Adrenal gland (tissue), 9 donors: ENCODE measurements at regions not wholly inside any gene's neighbourhood (a gene's known extent, or its start where the extent isn't known, plus 50 kb on each side); places are given as distances from the start of the nearest gene placed in this dataset.

Source experiments
- DNase-seq, 7 donors: peaks; one replicate each; pipeline ENCODE4 v3.0.0-alpha.2; 2019 to 2020
- H3K27ac ChIP-seq, 5 donors: fragments of 200-600 bp; sonication (generic) in 4 of 5; 1 replicate in 3 of 5; 2 replicates in 2 of 5; pipeline versions ENCODE4 v1.5.1 to v1.8.0; 2016 to 2020; ENCODE audit warnings: mild to moderate bottlenecking in 1 of 5
- H3K27me3 ChIP-seq: fragments of 200-600 bp; 2 replicates; pipeline ENCODE4 v1.8.0; 2021
- H3K36me3 ChIP-seq, 2 donors: fragments of 200-600 bp; replicated peaks in 1 of 2; 1 replicate in 1 of 2; 2 replicates in 1 of 2; pipeline versions ENCODE4 v1.5.1 to v1.8.0; 2018 to 2022
- H3K4me1 ChIP-seq, 2 donors: fragments of 200-600 bp; replicated peaks in 1 of 2; 1 replicate in 1 of 2; 2 replicates in 1 of 2; pipeline versions ENCODE4 v1.5.1 to v1.8.0; 2018 to 2021
- H3K4me3 ChIP-seq, 4 donors: fragments of 200-600 bp; sonication (generic) in 3 of 4; one replicate each; pipeline ENCODE4 v1.5.1; 2016 to 2018
- H3K9me3 ChIP-seq, 3 donors: fragments of 200-600 bp; sonication (generic) in 1 of 3; replicated peaks in 1 of 3; 1 replicate in 2 of 3; 2 replicates in 1 of 3; pipeline versions ENCODE4 v1.5.1 to v1.8.0; 2016 to 2021
- CTCF ChIP-seq, 6 experiments: fragments of 450-650 bp in 4 of 6; fragments of 200-600 bp in 2 of 6; sonication (generic) in 1 of 6; IDR thresholded peaks; 1 replicate in 5 of 6; 2 replicates in 1 of 6; pipeline versions ENCODE4 v1.5.1 to v1.8.0; 2016 to 2021; ENCODE audit warnings: antibody characterized with exemption in 6 of 6, mild to moderate bottlenecking in 2 of 6, moderate library complexity in 1 of 6
- POLR2A ChIP-seq, 2 donors: fragments of 450-650 bp; IDR thresholded peaks; one replicate each; pipeline ENCODE4 v1.6.1; 2017; ENCODE audit warnings: antibody characterized with exemption in 2 of 2, mild to moderate bottlenecking in 2 of 2, moderate library complexity in 1 of 2
- WGBS, 4 donors: extraction: QIAGEN DNeasy Blood & Tissue Kit in 2 of 4; methylation state at CpG; one replicate each; pipeline versions ENCODE4 v1.1.5 to v1.1.7; 2013 to 2017; 5-methylcytosine and 5-hydroxymethylcytosine counted together
- intact Hi-C, 2 donors: fragments of 100-400 bp; cut with DNase I; formaldehyde crosslinking; loops; one replicate each; pipeline versions ENCODE4 v1.14.1 to v1.15.0; 2022 to 2023
- donor health status: healthy with polysubstance abuse.
- donor health status: Bipolar disorder and iron deficiency.
- donor health status: DM: yes; HTN: yes; CAD: no.
- donor health status: DM: no; HTN: no; CAD: no.
- donor health status: DM: no; HTN: no; CAD: no.

GRCh38 chr4:160592258-160592657 lies 1489.4 kb downstream of the RAPGEF2 start:
- WGBS, 4 donors, result 43 to 53% (median 47%) methylated on average over 4 of the region's 4 CpGs
- intact Hi-C loops, result no loop called here

GRCh38 chr4:160595646-160596045 lies 1492.8 kb downstream of the RAPGEF2 start:
- Histone ChIP-seq H3K27me3 (no peaks in the 10 kb centered on the region), H3K27ac (no peak overlapping the region), H3K4me3 (no peak overlapping the region), H3K36me3 (no peaks in the 10 kb centered on the region), H3K4me1 (no peaks in the 10 kb centered on the region), H3K9me3 (no peaks in the 10 kb centered on the region)
- TF ChIP-seq POLR2A (IDR thresholded peaks at IDR 0.05), result no peak
- no peak for TF ChIP-seq CTCF (IDR thresholded peaks at IDR 0.05)
- intact Hi-C loops, result no loop called here
- 54 to 70% (median 68%) methylated on average over 5 of the region's 5 CpGs for WGBS, 4 donors
- DNase-seq, result no peak

More at GRCh38 chr4:160592258-160592657, 1489.4 kb downstream of the RAPGEF2 start:
- Histone ChIP-seq H3K27ac (no peak overlapping the region), H3K4me3 (no peak overlapping the region), H3K4me1 (no peaks in the 10 kb centered on the region), H3K9me3 (no peaks in the 10 kb centered on the region), H3K27me3 (no peaks in the 10 kb centered on the region), H3K36me3 (no peaks in the 10 kb centered on the region)
- TF ChIP-seq POLR2A (IDR thresholded peaks at IDR 0.05) (no peak), CTCF (IDR thresholded peaks at IDR 0.05) (no peak)
- no peak for DNase-seq

- H3K27me3 ChIP-seq, result no peaks in the 10 kb centered on the region
- 68 to 78% (median 74%) methylated on average over 4 of the region's 4 CpGs for WGBS, 4 donors
- H3K4me1 ChIP-seq, result no peaks in the 10 kb centered on the region
- no peak overlapping the region for H3K27ac ChIP-seq
- intact Hi-C loops, result no loop called here
- no peak overlapping the region for H3K4me3 ChIP-seq
- DNase-seq, result no peak
- no peaks in the 10 kb centered on the region for H3K36me3 ChIP-seq
- no peaks in the 10 kb centered on the region for H3K9me3 ChIP-seq
- TF ChIP-seq CTCF (IDR thresholded peaks at IDR 0.05), result no peak
- no peak for TF ChIP-seq POLR2A (IDR thresholded peaks at IDR 0.05)
Observed at GRCh38 chr4:160604541-160604940, 1501.7 kb downstream of the RAPGEF2 start.

- no peak overlapping the region for H3K27ac ChIP-seq
- H3K9me3 ChIP-seq, result no peaks in the 10 kb centered on the region
- no peaks in the 10 kb centered on the region for H3K36me3 ChIP-seq
- WGBS, 4 donors, result 66 to 76% (median 72%) methylated on average over 3 of the region's 3 CpGs
- no peak for DNase-seq
- TF ChIP-seq CTCF (IDR thresholded peaks at IDR 0.05), result no peak
- TF ChIP-seq POLR2A (IDR thresholded peaks at IDR 0.05), result no peak
- H3K4me3 ChIP-seq, result no peak overlapping the region
- intact Hi-C loops, result no loop called here
- H3K27me3 ChIP-seq, result no peaks in the 10 kb centered on the region
- no peaks in the 10 kb centered on the region for H3K4me1 ChIP-seq
Observed at GRCh38 chr4:160611181-160611580, 1508.3 kb downstream of the RAPGEF2 start.
